ENCODE measurements at regions not wholly inside any gene's neighbourhood (a gene's known extent, or its start where the extent isn't known, plus 50 kb on each side); places are given as distances from the start of the nearest gene placed in this dataset.

GRCh38 chr12:60333461-60333860 lies 737.6 kb downstream of the SLC16A7 start:
- no peak overlapping the region for H3K4me3 ChIP-seq (IDR thresholded peaks at IDR 0.05; ENCODE audit: insufficient read depth, low read depth, low read length)
- TF ChIP-seq CTCF (conservative IDR thresholded peaks at IDR 0.05; ENCODE audit: low read depth, low read length), result no peak
- H3K27me3 ChIP-seq (ENCODE audit: insufficient read depth, low read depth), result no peaks in the 10 kb centered on the region
- no peaks in the 10 kb centered on the region for H3K79me2 ChIP-seq (ENCODE audit: insufficient read depth, low read depth)
- no peak overlapping the region for H3K9ac ChIP-seq
- H3K4me2 ChIP-seq, result no peak overlapping the region
- H3K36me3 ChIP-seq (ENCODE audit: insufficient read depth), result no peaks in the 10 kb centered on the region
- no peaks in the 10 kb centered on the region for H4K20me1 ChIP-seq (ENCODE audit: insufficient read depth)
- no peak overlapping the region for H2AFZ ChIP-seq (ENCODE audit: low read depth)
- no peaks in the 10 kb centered on the region for H3K4me1 ChIP-seq (ENCODE audit: low read depth, poor library complexity, severe bottlenecking)
- H3K27ac ChIP-seq, result no peak overlapping the region

- no peak overlapping the region for H3K27ac ChIP-seq
- H3K9ac ChIP-seq, result no peak overlapping the region
- no peak overlapping the region for H2AFZ ChIP-seq (ENCODE audit: low read depth)
- H3K4me3 ChIP-seq (IDR thresholded peaks at IDR 0.05; ENCODE audit: insufficient read depth, low read depth, low read length), result no peak overlapping the region
- no peaks in the 10 kb centered on the region for H3K79me2 ChIP-seq (ENCODE audit: insufficient read depth, low read depth)
- no peaks in the 10 kb centered on the region for H4K20me1 ChIP-seq (ENCODE audit: insufficient read depth)
- no peak overlapping the region for H3K4me2 ChIP-seq
- H3K27me3 ChIP-seq (ENCODE audit: insufficient read depth, low read depth), result no peaks in the 10 kb centered on the region
- no peaks in the 10 kb centered on the region for H3K4me1 ChIP-seq (ENCODE audit: low read depth, poor library complexity, severe bottlenecking)
- no peak for TF ChIP-seq CTCF (conservative IDR thresholded peaks at IDR 0.05; ENCODE audit: low read depth, low read length)
- H3K36me3 ChIP-seq (ENCODE audit: insufficient read depth), result no peaks in the 10 kb centered on the region
Observed at GRCh38 chr12:60335745-60336144, 739.9 kb downstream of the SLC16A7 start.

GRCh38 chr12:60337839-60338549 lies 742.2 kb downstream of the SLC16A7 start:
- Histone ChIP-seq H3K27ac (no peak overlapping the region), H3K4me3 (IDR thresholded peaks at IDR 0.05; ENCODE audit: insufficient read depth, low read depth, low read length) (no peak overlapping the region), H3K27me3 (ENCODE audit: insufficient read depth, low read depth) (no peaks in the 10 kb centered on the region), H3K9ac (no peak overlapping the region), H3K79me2 (ENCODE audit: insufficient read depth, low read depth) (no peaks in the 10 kb centered on the region), H3K36me3 (ENCODE audit: insufficient read depth) (no peaks in the 10 kb centered on the region), H3K4me1 (ENCODE audit: low read depth, poor library complexity, severe bottlenecking) (no peaks in the 10 kb centered on the region), H2AFZ (ENCODE audit: low read depth) (no peak overlapping the region), H3K4me2 (no peak overlapping the region), H4K20me1 (ENCODE audit: insufficient read depth) (no peaks in the 10 kb centered on the region)
- TF ChIP-seq CTCF (conservative IDR thresholded peaks at IDR 0.05; ENCODE audit: low read depth, low read length), result no peak

- no peaks in the 10 kb centered on the region for H3K79me2 ChIP-seq (ENCODE audit: insufficient read depth, low read depth)
- TF ChIP-seq CTCF (conservative IDR thresholded peaks at IDR 0.05; ENCODE audit: low read depth, low read length), result no peak
- no peak overlapping the region for H3K27ac ChIP-seq
- H4K20me1 ChIP-seq (ENCODE audit: insufficient read depth), result no peaks in the 10 kb centered on the region
- H3K9ac ChIP-seq, result no peak overlapping the region
- no peaks in the 10 kb centered on the region for H3K36me3 ChIP-seq (ENCODE audit: insufficient read depth)
- no peaks in the 10 kb centered on the region for H3K4me1 ChIP-seq (ENCODE audit: low read depth, poor library complexity, severe bottlenecking)
- H2AFZ ChIP-seq (ENCODE audit: low read depth), result no peak overlapping the region
- H3K27me3 ChIP-seq (ENCODE audit: insufficient read depth, low read depth), result no peaks in the 10 kb centered on the region
- no peak overlapping the region for H3K4me3 ChIP-seq (IDR thresholded peaks at IDR 0.05; ENCODE audit: insufficient read depth, low read depth, low read length)
- H3K4me2 ChIP-seq, result no peak overlapping the region
Observed at GRCh38 chr12:60345442-60345841, 749.6 kb downstream of the SLC16A7 start.
